HG02623 (cell line): ENCODE measurements at regions not wholly inside any gene's neighbourhood (a gene's known extent, or its start where the extent isn't known, plus 50 kb on each side); places are given as distances from the start of the nearest gene placed in this dataset.
"Not testable (repeated sequence)": the region's sequence is repeated elsewhere in the genome, so short reads cannot be mapped to it uniquely, and the experiment has no call there.

Source experiments
- ATAC-seq: cut with Tn5 transposase; IDR thresholded peaks from one replicate; pipeline ENCODE4 v1.9.1; 2021; ENCODE audit warnings: moderate library complexity; ENCODE audit not compliant: unreplicated experiment

GRCh38 chr7:96921771-96922170, 83.6 kb upstream of the DLX6 start:
- no peak for ATAC-seq

- ATAC-seq, result not testable (repeated sequence)
These were observed 82.0 kb upstream of the DLX6 start for GRCh38 chr7:96923345-96923744.

GRCh38 chr7:96927131-96927530, 78.2 kb upstream of the DLX6 start:
- no peak for ATAC-seq

- ATAC-seq, result no peak
These were observed 76.4 kb upstream of the DLX6 start for GRCh38 chr7:96928965-96929364.

GRCh38 chr7:96931891-96932290, 73.5 kb upstream of the DLX6 start:
- no peak for ATAC-seq

- no peak for ATAC-seq
These were observed 72.2 kb upstream of the DLX6 start for GRCh38 chr7:96933067-96933645.

GRCh38 chr7:96936621-96937020, 68.7 kb upstream of the DLX6 start:
- ATAC-seq, result no peak

GRCh38 chr7:96942112-96942511, 63.2 kb upstream of the DLX6 start:
- ATAC-seq, result no peak

GRCh38 chr7:96949766-96950165, 55.6 kb upstream of the DLX6 start:
- ATAC-seq, result no peak

GRCh38 chr7:96952974-96953391, 52.4 kb upstream of the DLX6 start:
- no peak for ATAC-seq

GRCh38 chr7:96953676-96954513, 51.5 kb upstream of the DLX6 start:
- ATAC-seq, result no peak
